B cell (primary cell): ENCODE measurements at regions not wholly inside any gene's neighbourhood (a gene's known extent, or its start where the extent isn't known, plus 50 kb on each side); places are given as distances from the start of the nearest gene placed in this dataset.

Experiments used
- ATAC-seq: fragments of 200-7000 bp; cut with Tn5 transposase; one replicate; pipeline ENCODE4 v1.10.0; 2021; ENCODE audit warnings: low read depth, mild to moderate bottlenecking, moderate number of reproducible peaks, moderate library complexity
- CTCF ChIA-PET: fragments of 350-600 bp; sonication (Branson Sonifier 250); formaldehyde crosslinking; loops from one replicate; lab custom pipeline; 2021; ENCODE audit warnings: antibody characterized with exemption, inconsistent platforms; lab: Charles Lee
- POLR2A ChIA-PET: fragments of 350-600 bp; sonication (Branson Sonifier 250); formaldehyde crosslinking; loops from one replicate; lab custom pipeline; 2021; ENCODE audit warnings: antibody characterized with exemption; lab: Charles Lee
- DNase-seq: peaks from one replicate; pipeline ENCODE4 v3.0.0; 2013
- H2AFZ ChIP-seq: 2 replicates; pipeline ENCODE4 v1.6.1; 2012; ENCODE audit warnings: mild to moderate bottlenecking, low read depth, low read length; ENCODE audit not compliant: insufficient read depth, poor library complexity, severe bottlenecking
- H3K27ac ChIP-seq, 2 donors: 1 replicate in 1 of 2; 2 replicates in 1 of 2; pipeline ENCODE4 v1.5.1; 2012 to 2013; ENCODE audit warnings: low read length in 2 of 2, mild to moderate bottlenecking in 2 of 2, moderate library complexity in 1 of 2
- H3K27me3 ChIP-seq, 4 experiments: fragments of 200-600 bp in 1 of 4; sonication (generic) in 1 of 4; replicated peaks in 1 of 4; 1 replicate in 2 of 4; 2 replicates in 2 of 4; pipeline versions ENCODE4 v1.6.1 to v1.7.0; 2013 to 2016; ENCODE audit warnings: low read length in 3 of 4, mild to moderate bottlenecking in 2 of 4, mixed read lengths in 1 of 4, moderate library complexity in 1 of 4; ENCODE audit not compliant: insufficient read depth in 4 of 4, control insufficient read depth in 3 of 4; ENCODE audit errors: control extremely low read depth in 1 of 4
- H3K36me3 ChIP-seq, 2 experiments: replicated peaks in 1 of 2; 1 replicate in 1 of 2; 2 replicates in 1 of 2; pipeline versions ENCODE4 v1.6.1 to v1.7.1; 2013; ENCODE audit warnings: low read length in 1 of 2; ENCODE audit not compliant: insufficient read depth in 2 of 2, control insufficient read depth in 1 of 2; ENCODE audit errors: control extremely low read depth in 1 of 2, extremely low read depth in 1 of 2
- H3K4me1 ChIP-seq, 2 donors: fragments of 200-600 bp in 1 of 2; sonication (generic) in 1 of 2; 1 replicate in 1 of 2; 2 replicates in 1 of 2; pipeline versions ENCODE4 v1.5.1 to v1.6.1; 2013 to 2017; ENCODE audit warnings: low read length in 2 of 2; ENCODE audit not compliant: control insufficient read depth in 2 of 2, insufficient read depth in 2 of 2
- H3K4me2 ChIP-seq: replicated peaks from 2 replicates; pipeline ENCODE3; 2012; ENCODE audit warnings: mild to moderate bottlenecking, low read depth, low read length; ENCODE audit not compliant: poor library complexity, severe bottlenecking
- H3K4me3 ChIP-seq, 5 experiments: fragments of 200-600 bp in 1 of 5; sonication (generic) in 1 of 5; 1 replicate in 3 of 5; 2 replicates in 2 of 5; pipeline versions ENCODE4 v1.5.1 to v1.7.0; 2011 to 2016; ENCODE audit warnings: low read length in 4 of 5, mild to moderate bottlenecking in 4 of 5, low read depth in 2 of 5, control low read depth in 1 of 5, moderate library complexity in 1 of 5; ENCODE audit not compliant: insufficient read depth in 1 of 5; ENCODE audit errors: control extremely low read depth in 1 of 5, extremely low read depth in 1 of 5
- H3K79me2 ChIP-seq: fragments of 200-600 bp; sonication (generic); one replicate; pipeline ENCODE4 v1.6.0; 2016; ENCODE audit warnings: low read length; ENCODE audit not compliant: control insufficient read depth, insufficient read depth
- H3K9ac ChIP-seq: fragments of 200-600 bp; sonication (generic); 2 replicates; pipeline ENCODE4 v1.6.1; 2017; ENCODE audit warnings: mild to moderate bottlenecking, low read length, moderate library complexity
- H3K9me3 ChIP-seq, 3 donors: one replicate each; pipeline versions ENCODE4 v1.6.1 to v1.7.1; 2013; ENCODE audit warnings: low read length in 2 of 3; ENCODE audit not compliant: control insufficient read depth in 2 of 3, insufficient read depth in 1 of 3; ENCODE audit errors: control extremely low read depth in 1 of 3
- H4K20me1 ChIP-seq: 2 replicates; pipeline ENCODE4 v1.6.0; 2012; ENCODE audit warnings: mild to moderate bottlenecking, low read length; ENCODE audit not compliant: insufficient read depth, control insufficient read depth, poor library complexity, severe bottlenecking
- H3K27ac Mint-ChIP-seq: one replicate; pipeline ENCODE4 v1.8.0; 2021; ENCODE audit warnings: mixed read lengths
- H3K27me3 Mint-ChIP-seq: one replicate; pipeline ENCODE4 v1.8.0; 2021; ENCODE audit warnings: mixed read lengths
- H3K4me1 Mint-ChIP-seq: one replicate; pipeline ENCODE4 v1.8.0; 2021; ENCODE audit warnings: mixed read lengths
- H3K4me3 Mint-ChIP-seq: one replicate; pipeline ENCODE4 v1.8.0; 2021; ENCODE audit warnings: mixed read lengths
- H3K9me3 Mint-ChIP-seq: one replicate; pipeline ENCODE4 v1.8.0; 2022; ENCODE audit warnings: mixed read lengths; ENCODE audit not compliant: insufficient read depth
- CTCF ChIP-seq: fragments of 200-600 bp; IDR thresholded peaks from one replicate; pipeline ENCODE4 v1.8.0; 2022; ENCODE audit warnings: antibody characterized with exemption, mild to moderate bottlenecking
- EZH2 ChIP-seq: IDR thresholded peaks from 2 replicates; pipeline ENCODE4 v1.6.1; 2012; ENCODE audit warnings: borderline replicate concordance, low read depth, mild to moderate bottlenecking, moderate library complexity, low read length; ENCODE audit not compliant: insufficient read depth, poor library complexity, severe bottlenecking
- WGBS: methylation state at CpG from one replicate; pipeline ENCODE4 v1.1.5; 2013; ENCODE audit warnings: missing lambda C conversion rate; ENCODE audit not compliant: insufficient coverage; 5-methylcytosine and 5-hydroxymethylcytosine counted together
- intact Hi-C: fragments of 100-400 bp; cut with micrococcal nuclease; formaldehyde crosslinking; loops from one replicate; pipeline ENCODE4 v1.10.0; 2022

GRCh38 chr2:220466251-220466691 is 838.8 kb downstream of the SLC4A3 start:
- no peak for DNase-seq
- H3K9me3 ChIP-seq = no peaks in the 10 kb centered on the region
- H4K20me1 ChIP-seq = no peaks in the 10 kb centered on the region
- Mint-ChIP-seq H3K27ac (no peak overlapping the region), H3K9me3 (no peaks in the 10 kb centered on the region), H3K4me1 (no peaks in the 10 kb centered on the region), H3K4me3 (no peak overlapping the region), H3K27me3 (no peaks in the 10 kb centered on the region)
- no peaks in the 10 kb centered on the region for H3K79me2 ChIP-seq
- no peak overlapping the region for H3K4me2 ChIP-seq
- intact Hi-C loops = no loop called here
- no peak for ATAC-seq
- no peak overlapping the region for H3K4me3 ChIP-seq
- no peaks in the 10 kb centered on the region for H3K4me1 ChIP-seq
- no peak overlapping the region for H3K9ac ChIP-seq
- CTCF ChIA-PET = no interaction called here
- WGBS = 100% methylated on average over 1 of the region's 2 CpGs
- no peak overlapping the region for H2AFZ ChIP-seq
- H3K27ac ChIP-seq = no peak overlapping the region
- TF ChIP-seq CTCF (no peak), EZH2 (no peak)
- no peaks in the 10 kb centered on the region for H3K27me3 ChIP-seq
- no peaks in the 10 kb centered on the region for H3K36me3 ChIP-seq
- POLR2A ChIA-PET = no interaction called here

GRCh38 chr2:220469201-220469600 is 841.8 kb downstream of the SLC4A3 start:
- H3K79me2 ChIP-seq = no peaks in the 10 kb centered on the region
- no peaks in the 10 kb centered on the region for H3K4me1 ChIP-seq
- DNase-seq (no peak), ATAC-seq (no peak)
- Mint-ChIP-seq H3K27ac (no peak overlapping the region), H3K9me3 (no peaks in the 10 kb centered on the region), H3K4me1 (no peaks in the 10 kb centered on the region), H3K4me3 (no peak overlapping the region), H3K27me3 (no peaks in the 10 kb centered on the region)
- no peaks in the 10 kb centered on the region for H4K20me1 ChIP-seq
- H3K27ac ChIP-seq = no peak overlapping the region
- ChIA-PET CTCF (no interaction called here), POLR2A (interaction anchor here (0.5 kb wide), 1 partner anchor 396 kb away, joined by 8 read pairs; no protein-coding TSS in a partner anchor)
- intact Hi-C loops = no loop called here
- H3K4me2 ChIP-seq = no peak overlapping the region
- H3K4me3 ChIP-seq = no peak overlapping the region
- H3K9me3 ChIP-seq = no peaks in the 10 kb centered on the region
- H3K27me3 ChIP-seq = no peaks in the 10 kb centered on the region
- no peaks in the 10 kb centered on the region for H3K36me3 ChIP-seq
- no peak overlapping the region for H2AFZ ChIP-seq
- no peak for TF ChIP-seq EZH2
- TF ChIP-seq CTCF = no peak
- WGBS = 100% methylated on average over 2 of the region's 4 CpGs
- no peak overlapping the region for H3K9ac ChIP-seq
